ENCODE measurements at regions not wholly inside any gene's neighbourhood (a gene's known extent, or its start where the extent isn't known, plus 50 kb on each side); places are given as distances from the start of the nearest gene placed in this dataset.

GRCh38 chr3:34276342-34276741 is 477.9 kb downstream of the PDCD6IP start:
- intact Hi-C loops (cut with DNase I; ENCODE audit: low total_unique reads): no loop called here
- no peak overlapping the region for H3K4me3 ChIP-seq (ENCODE audit: low read depth, poor library complexity, severe bottlenecking)
- no peak for TF ChIP-seq POLR2A (IDR thresholded peaks at IDR 0.05)
- TF ChIP-seq, protein P1, sequence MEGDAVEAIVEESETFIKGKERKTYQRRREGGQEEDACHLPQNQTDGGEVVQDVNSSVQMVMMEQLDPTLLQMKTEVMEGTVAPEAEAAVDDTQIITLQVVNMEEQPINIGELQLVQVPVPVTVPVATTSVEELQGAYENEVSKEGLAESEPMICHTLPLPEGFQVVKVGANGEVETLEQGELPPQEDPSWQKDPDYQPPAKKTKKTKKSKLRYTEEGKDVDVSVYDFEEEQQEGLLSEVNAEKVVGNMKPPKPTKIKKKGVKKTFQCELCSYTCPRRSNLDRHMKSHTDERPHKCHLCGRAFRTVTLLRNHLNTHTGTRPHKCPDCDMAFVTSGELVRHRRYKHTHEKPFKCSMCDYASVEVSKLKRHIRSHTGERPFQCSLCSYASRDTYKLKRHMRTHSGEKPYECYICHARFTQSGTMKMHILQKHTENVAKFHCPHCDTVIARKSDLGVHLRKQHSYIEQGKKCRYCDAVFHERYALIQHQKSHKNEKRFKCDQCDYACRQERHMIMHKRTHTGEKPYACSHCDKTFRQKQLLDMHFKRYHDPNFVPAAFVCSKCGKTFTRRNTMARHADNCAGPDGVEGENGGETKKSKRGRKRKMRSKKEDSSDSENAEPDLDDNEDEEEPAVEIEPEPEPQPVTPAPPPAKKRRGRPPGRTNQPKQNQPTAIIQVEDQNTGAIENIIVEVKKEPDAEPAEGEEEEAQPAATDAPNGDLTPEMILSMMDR (IDR thresholded peaks at IDR 0.05): no peak
- no peak for DNase-seq (ENCODE audit: low spot score in 2 of 2)

DNA sequence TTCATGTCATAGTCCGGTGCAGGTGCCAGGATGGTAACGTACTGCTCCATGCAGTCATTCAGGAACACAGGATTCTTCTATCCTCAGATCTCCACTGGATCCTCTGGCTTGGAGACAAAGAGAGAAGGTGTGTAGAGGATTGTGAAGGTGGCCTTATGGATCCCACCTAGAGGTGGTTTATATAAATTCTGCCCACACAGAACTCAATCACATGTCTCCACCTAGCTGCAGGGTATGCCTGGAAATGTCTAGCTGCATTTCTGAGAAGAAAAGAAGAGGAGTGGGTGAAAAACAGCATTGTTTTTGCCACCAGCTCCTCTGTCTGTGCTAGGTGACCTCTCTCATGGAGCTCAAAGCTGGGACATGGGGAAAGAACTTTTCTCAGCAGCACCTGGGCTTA is 478.7 kb downstream of the PDCD6IP start:
- TF ChIP-seq, protein P1 (IDR thresholded peaks at IDR 0.05): no peak
- TF ChIP-seq POLR2A (IDR thresholded peaks at IDR 0.05): no peak
- 50 to 78% methylated on average over 2 of the region's 2 CpGs for WGBS, 2 donors
- intact Hi-C loops (cut with DNase I; ENCODE audit: low total_unique reads): no loop called here
- DNase-seq (ENCODE audit: low spot score in 2 of 2): no peak
- H3K4me3 ChIP-seq (ENCODE audit: low read depth, poor library complexity, severe bottlenecking): no peak overlapping the region

GRCh38 chr3:34279901-34280300 is 481.5 kb downstream of the PDCD6IP start:
- TF ChIP-seq, protein P1 (IDR thresholded peaks at IDR 0.05): no peak
- TF ChIP-seq POLR2A (IDR thresholded peaks at IDR 0.05): no peak
- DNase-seq (ENCODE audit: low spot score in 2 of 2): no peak
- intact Hi-C loops (cut with DNase I; ENCODE audit: low total_unique reads): no loop called here
- H3K4me3 ChIP-seq (ENCODE audit: low read depth, poor library complexity, severe bottlenecking): no peak overlapping the region
- 78 to 88% methylated on average over 2 of the region's 2 CpGs for WGBS, 2 donors

DNA sequence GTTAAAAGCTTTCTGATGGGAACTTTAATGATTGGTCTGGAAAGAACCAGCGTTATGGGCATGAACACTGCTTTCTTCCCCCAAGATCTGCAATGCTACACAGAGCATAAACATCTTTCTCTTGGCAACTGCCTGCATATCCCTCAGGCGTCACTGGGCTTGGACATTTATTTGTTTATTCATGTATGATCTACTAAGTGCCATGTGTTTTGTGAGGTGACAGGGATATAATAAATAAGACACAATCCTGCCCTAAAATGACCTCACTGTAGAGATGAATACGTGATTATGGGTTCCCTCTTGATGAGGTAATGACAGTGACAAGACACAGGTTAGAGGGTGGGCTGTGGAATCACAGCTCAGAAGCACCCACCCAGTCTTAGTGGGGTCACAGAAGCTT is 485.3 kb downstream of the PDCD6IP start:
- WGBS, 2 donors: 59 to 61% methylated on average over 3 of the region's 3 CpGs
- DNase-seq (ENCODE audit: low spot score in 2 of 2): no peak
- H3K4me3 ChIP-seq (ENCODE audit: low read depth, poor library complexity, severe bottlenecking): no peak overlapping the region
- TF ChIP-seq, protein P1 (IDR thresholded peaks at IDR 0.05): no peak
- TF ChIP-seq POLR2A (IDR thresholded peaks at IDR 0.05): no peak
- intact Hi-C loops (cut with DNase I; ENCODE audit: low total_unique reads): no loop called here

GRCh38 chr3:34284959-34285826 is 486.8 kb downstream of the PDCD6IP start:
- WGBS, 2 donors: 72 to 77% methylated on average over 7 of the region's 7 CpGs
- no peak overlapping the region for H3K4me3 ChIP-seq (ENCODE audit: low read depth, poor library complexity, severe bottlenecking)
- DNase-seq (ENCODE audit: low spot score in 2 of 2): no peak
- TF ChIP-seq, protein P1 (IDR thresholded peaks at IDR 0.05): no peak
- no peak for TF ChIP-seq POLR2A (IDR thresholded peaks at IDR 0.05)
- intact Hi-C loops (cut with DNase I; ENCODE audit: low total_unique reads): no loop called here

- H3K4me3 ChIP-seq (ENCODE audit: low read depth, poor library complexity, severe bottlenecking): no peak overlapping the region
- intact Hi-C loops (cut with DNase I; ENCODE audit: low total_unique reads): no loop called here
- DNase-seq (ENCODE audit: low spot score in 2 of 2): no peak
- WGBS, 2 donors: 59 to 71% methylated on average over 2 of the region's 2 CpGs
- TF ChIP-seq POLR2A (IDR thresholded peaks at IDR 0.05): no peak
- TF ChIP-seq, protein P1 (IDR thresholded peaks at IDR 0.05): no peak
Observed at GRCh38 chr3:34285827-34286188, 487.4 kb downstream of the PDCD6IP start.

Measured in lower leg skin (tissue), 4 donors.